ENCODE measurements at regions not wholly inside any gene's neighbourhood (a gene's known extent, or its start where the extent isn't known, plus 50 kb on each side); places are given as distances from the start of the nearest gene placed in this dataset.

DNA sequence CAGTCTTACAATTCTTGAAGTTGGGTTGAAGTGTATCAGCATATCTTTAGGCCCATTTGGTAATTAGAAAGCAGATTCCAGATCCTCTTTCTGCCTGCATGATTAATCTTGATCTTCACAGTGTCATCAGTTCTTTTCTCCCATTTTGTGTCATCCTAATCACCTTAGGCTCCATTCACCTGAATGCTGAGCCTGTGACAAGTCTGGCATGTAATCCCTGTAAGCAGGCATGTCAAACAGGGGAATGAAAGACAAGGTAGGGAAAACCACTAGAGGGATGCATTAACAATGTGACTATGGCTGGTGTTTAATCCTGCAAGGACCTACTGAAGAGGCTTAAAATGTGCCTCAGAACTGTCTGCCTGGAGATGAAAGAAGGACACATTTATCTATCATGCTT, 848.8 kb downstream of the TFAP2A start:
- in situ Hi-C loops (cut with HindIII; ENCODE audit: low pct_unique_long_range_greater_than_20kb, low sequenced_read_pairs): no loop called here
- no peaks in the 10 kb centered on the region for H3K27me3 ChIP-seq (ENCODE audit: control insufficient read depth, insufficient read depth, low read length)
- H3K4me3 ChIP-seq (ENCODE audit: low read depth in 2 of 2, low read length in 2 of 2): no peak overlapping the region
- intact Hi-C loops (cut with micrococcal nuclease; ENCODE audit: unreplicated experiment): no loop called here
- CTCF ChIA-PET: no interaction called here
- TF ChIP-seq POLR2AphosphoS5 (IDR thresholded peaks at IDR 0.05; ENCODE audit: low read depth, low read length) (no peak), CTCF (IDR thresholded peaks at IDR 0.05) (no peak), REST (IDR thresholded peaks at IDR 0.05; ENCODE audit: insufficient read depth in 1 of 2, low read depth in 2 of 2, low read length in 1 of 2) (no peak), SIN3A (IDR thresholded peaks at IDR 0.05; ENCODE audit: borderline replicate concordance, insufficient read depth, low read depth, low read length) (no peak), TCF7L2 (IDR thresholded peaks at IDR 0.05; ENCODE audit: low read depth, low read length) (no peak)
- no TSS peak for BruUV-seq (replicated peaks)
- no peaks in the 10 kb centered on the region for H3K4me1 ChIP-seq (ENCODE audit: control insufficient read depth, insufficient read depth, low read length)
- DNase-seq (ENCODE audit: low read depth, low spot score): no peak
- H3K36me3 ChIP-seq (ENCODE audit: control insufficient read depth, insufficient read depth, low read length): no peaks in the 10 kb centered on the region
- POLR2A ChIA-PET: no interaction called here
- H3K9me3 ChIP-seq (ENCODE audit: control insufficient read depth, insufficient read depth, low read depth, low read length): no peaks in the 10 kb centered on the region; the same call in 1 of the 2 replicates
- no peak for ATAC-seq
- H3K27ac ChIP-seq (ENCODE audit: low read length): no peak overlapping the region

DNA sequence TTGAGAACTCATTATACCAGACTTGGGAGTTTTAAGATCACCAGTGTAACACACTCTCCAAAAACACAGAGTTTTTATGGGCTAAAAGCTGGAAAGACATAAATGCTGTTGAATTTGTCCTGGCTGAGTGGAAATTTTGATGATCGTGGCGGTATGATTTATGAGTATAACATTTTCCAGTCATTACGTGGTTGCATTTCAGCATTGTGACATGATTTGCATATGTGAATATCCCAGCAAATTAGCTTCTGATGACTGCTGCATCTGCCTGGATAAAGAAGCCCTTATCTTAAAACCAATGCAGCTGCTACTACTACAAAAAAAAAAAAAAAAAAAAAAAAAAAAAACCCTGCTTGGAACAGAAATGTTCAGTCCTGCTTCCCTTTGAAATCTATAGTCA, 850.9 kb downstream of the TFAP2A start:
- Histone ChIP-seq H3K27me3 (ENCODE audit: control insufficient read depth, insufficient read depth, low read length) (no peaks in the 10 kb centered on the region), H3K4me1 (ENCODE audit: control insufficient read depth, insufficient read depth, low read length) (no peaks in the 10 kb centered on the region), H3K9me3 (ENCODE audit: control insufficient read depth, insufficient read depth, low read depth, low read length) (no peaks in the 10 kb centered on the region), H3K27ac (ENCODE audit: low read length) (no peak overlapping the region), H3K36me3 (ENCODE audit: control insufficient read depth, insufficient read depth, low read length) (no peaks in the 10 kb centered on the region), H3K4me3 (ENCODE audit: low read depth in 2 of 2, low read length in 2 of 2) (no peak overlapping the region)
- intact Hi-C loops (cut with micrococcal nuclease; ENCODE audit: unreplicated experiment) (no loop called here), in situ Hi-C loops (cut with HindIII; ENCODE audit: low pct_unique_long_range_greater_than_20kb, low sequenced_read_pairs) (no loop called here)
- TF ChIP-seq REST (IDR thresholded peaks at IDR 0.05; ENCODE audit: insufficient read depth in 1 of 2, low read depth in 2 of 2, low read length in 1 of 2) (no peak), POLR2AphosphoS5 (IDR thresholded peaks at IDR 0.05; ENCODE audit: low read depth, low read length) (no peak), TCF7L2 (IDR thresholded peaks at IDR 0.05; ENCODE audit: low read depth, low read length) (no peak), CTCF (IDR thresholded peaks at IDR 0.05) (no peak), SIN3A (IDR thresholded peaks at IDR 0.05; ENCODE audit: borderline replicate concordance, insufficient read depth, low read depth, low read length) (no peak)
- POLR2A ChIA-PET: no interaction called here
- BruUV-seq (replicated peaks): no TSS peak
- CTCF ChIA-PET: interaction anchor here (0.6 kb wide), 1 partner anchor 1432 kb away, joined by 8 read pairs; no protein-coding TSS in a partner anchor
- ATAC-seq (no peak), DNase-seq (ENCODE audit: low read depth, low spot score) (no peak)

Measured in Panc1 (cell line).